ENCODE measurements at regions not wholly inside any gene's neighbourhood (a gene's known extent, or its start where the extent isn't known, plus 50 kb on each side); places are given as distances from the start of the nearest gene placed in this dataset.

DNA sequence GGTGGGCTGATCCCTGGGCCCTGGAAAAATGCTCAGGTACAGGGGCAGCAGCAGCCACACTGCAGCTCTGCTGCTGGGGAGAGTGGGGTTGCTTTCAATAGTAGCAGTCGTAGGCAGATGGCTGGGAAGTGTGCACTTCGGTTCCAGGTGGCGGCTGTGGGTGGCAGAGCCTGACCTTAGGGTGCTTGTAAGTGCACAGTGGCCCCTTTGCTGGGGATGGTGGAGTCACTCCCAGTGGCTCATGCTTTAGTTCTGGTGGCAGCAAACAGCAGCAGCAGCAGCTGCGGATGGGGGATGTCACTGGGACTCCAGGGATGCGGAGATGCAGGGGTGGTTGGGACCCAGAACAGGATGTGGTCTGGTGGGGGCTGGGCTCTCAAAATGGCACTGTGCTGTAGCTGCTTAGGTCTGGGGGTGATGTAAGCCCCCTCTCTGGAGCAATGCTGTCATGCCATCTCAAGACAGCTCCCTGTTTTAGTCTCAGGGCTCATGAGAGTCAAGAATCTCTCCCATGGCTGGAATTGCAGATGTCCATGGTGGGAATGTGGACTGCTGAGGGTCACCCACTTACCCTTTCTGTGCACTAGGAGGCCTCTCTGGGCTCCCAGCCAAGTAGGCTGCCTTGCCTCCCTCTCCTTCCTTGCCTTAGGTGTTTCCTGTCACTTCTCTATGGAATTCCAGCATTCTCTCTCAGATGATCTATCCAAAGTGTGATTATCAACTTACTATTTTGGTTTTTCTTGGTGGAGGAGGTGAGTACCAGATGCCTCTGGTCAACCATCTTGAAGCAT is 146.7 kb upstream of the SLC22A23 start:
- H3K27ac ChIP-seq, result no peak overlapping the region
- no peak for TF ChIP-seq CTCF (conservative IDR thresholded peaks at IDR 0.05)

DNA sequence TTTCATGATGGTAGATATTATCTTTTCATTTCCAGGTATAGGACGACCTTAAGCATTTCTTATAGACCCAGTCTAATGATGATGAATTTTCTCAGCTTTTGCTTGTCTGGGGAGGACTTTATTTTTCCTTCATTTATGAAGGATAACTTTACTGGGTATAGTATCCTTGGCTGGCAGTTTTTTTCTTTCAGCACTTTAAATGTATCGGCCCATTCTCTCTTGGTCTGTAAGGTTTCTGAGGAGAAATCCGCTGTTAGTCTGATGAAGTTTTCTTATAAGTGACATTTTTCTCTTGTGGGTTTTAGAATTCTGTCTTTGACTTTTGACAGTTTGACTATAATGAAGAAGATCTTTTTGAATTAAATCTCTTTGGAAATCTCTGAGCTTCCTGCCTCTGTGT is 144.7 kb upstream of the SLC22A23 start:
- no peak for TF ChIP-seq CTCF (conservative IDR thresholded peaks at IDR 0.05)
- no peak overlapping the region for H3K27ac ChIP-seq

DNA sequence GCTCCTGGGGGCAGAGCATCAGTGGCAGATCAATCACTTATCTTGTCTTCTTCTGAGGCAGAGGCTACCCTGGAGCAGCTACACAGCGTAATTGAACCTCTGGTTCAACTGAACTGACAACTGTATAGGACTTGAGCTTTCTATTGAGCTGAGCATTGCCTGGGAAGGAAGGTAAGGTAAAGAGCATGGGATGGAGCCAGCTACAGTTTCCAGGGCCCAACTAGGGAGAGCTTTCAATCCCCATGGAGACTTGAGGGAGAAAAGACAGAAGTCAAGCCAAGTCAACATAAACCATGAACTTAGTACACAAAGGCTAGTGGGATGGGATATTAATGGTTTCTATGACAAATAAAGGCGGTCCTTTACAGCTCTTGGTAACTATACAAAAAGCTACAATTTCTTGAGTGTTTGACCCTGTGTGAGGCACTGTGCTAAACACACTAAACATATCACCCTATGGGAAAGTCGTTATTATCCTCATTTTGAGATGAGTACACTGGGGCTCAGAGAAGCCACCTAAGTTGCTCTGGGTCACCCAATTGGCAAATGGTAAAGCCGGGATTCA is 140.7 kb upstream of the SLC22A23 start:
- TF ChIP-seq CTCF (conservative IDR thresholded peaks at IDR 0.05), result no peak
- no peak overlapping the region for H3K27ac ChIP-seq

GRCh38 chr6:3596766-3597165 is 139.9 kb upstream of the SLC22A23 start:
- TF ChIP-seq CTCF (conservative IDR thresholded peaks at IDR 0.05), result no peak
- H3K27ac ChIP-seq, result no peak overlapping the region

DNA sequence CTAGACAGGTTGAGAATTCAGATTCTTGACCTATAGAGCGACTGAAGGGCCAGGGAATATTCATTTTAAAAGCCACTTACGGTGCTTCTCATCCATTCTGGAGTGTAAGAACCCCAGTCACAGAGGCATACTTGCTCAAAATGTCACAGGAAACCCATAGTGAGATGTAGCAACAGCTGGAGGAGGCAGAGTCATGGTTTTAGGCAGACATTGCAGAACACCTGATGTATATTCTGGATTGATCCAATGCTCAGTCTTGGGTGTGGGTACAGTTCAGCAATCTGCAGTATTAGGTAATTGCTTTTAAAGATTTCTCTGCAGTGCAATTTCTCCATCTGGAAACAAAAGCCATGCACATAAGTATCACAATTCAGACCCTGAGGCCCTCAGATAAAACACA is 137.4 kb upstream of the SLC22A23 start:
- no peak overlapping the region for H3K27ac ChIP-seq
- TF ChIP-seq CTCF (conservative IDR thresholded peaks at IDR 0.05), result no peak

DNA sequence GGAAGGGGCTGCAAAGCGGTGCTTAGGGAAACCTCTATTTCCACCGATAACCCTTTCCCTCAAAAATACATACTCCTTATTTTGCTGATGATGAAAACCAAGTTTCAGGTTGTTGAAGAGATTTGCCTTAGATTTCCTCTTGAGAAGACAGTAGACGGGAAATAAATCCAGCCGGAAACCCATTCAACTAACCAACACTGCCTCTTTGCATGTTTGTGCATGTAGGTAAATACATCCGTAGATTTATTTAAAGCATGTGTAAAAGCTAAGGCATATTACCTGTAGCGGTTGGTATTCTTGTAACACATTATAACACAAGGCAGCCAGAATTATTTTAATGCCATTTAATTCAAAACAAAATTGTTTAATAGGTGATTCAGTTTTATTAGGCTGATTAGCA is 136.3 kb upstream of the SLC22A23 start:
- no peak for TF ChIP-seq CTCF (conservative IDR thresholded peaks at IDR 0.05)
- H3K27ac ChIP-seq, result no peak overlapping the region

- no peak for TF ChIP-seq CTCF (conservative IDR thresholded peaks at IDR 0.05)
- no peak overlapping the region for H3K27ac ChIP-seq
These were observed 135.6 kb upstream of the SLC22A23 start for GRCh38 chr6:3592371-3592941.
